ENCODE measurements at regions not wholly inside any gene's neighbourhood (a gene's known extent, or its start where the extent isn't known, plus 50 kb on each side); places are given as distances from the start of the nearest gene placed in this dataset.

GRCh38 chr11:33558097-33558496 is 142.5 kb downstream of the C11orf91 start:
- Histone ChIP-seq H3K27ac (ENCODE audit: low read depth, low read length) (no peak overlapping the region), H3K4me3 (ENCODE audit: low read depth, low read length) (no peak overlapping the region), H3K4me1 (ENCODE audit: control insufficient read depth, insufficient read depth, low read length, unreplicated experiment) (no peaks in the 10 kb centered on the region), H3K79me2 (ENCODE audit: control insufficient read depth, insufficient read depth, low read length, unreplicated experiment) (no peaks in the 10 kb centered on the region), H3K36me3 (ENCODE audit: insufficient read depth, low read length) (no peaks in the 10 kb centered on the region), H3K27me3 (ENCODE audit: insufficient read depth, low read length) (no peaks in the 10 kb centered on the region), H2AFZ (ENCODE audit: low read length, unreplicated experiment) (no peak overlapping the region)

- Histone ChIP-seq H3K27ac (ENCODE audit: low read depth, low read length) (no peak overlapping the region), H3K4me3 (ENCODE audit: low read depth, low read length) (no peak overlapping the region)
Measured at GRCh38 chr11:33557201-33557600, 143.4 kb downstream of the C11orf91 start.

GRCh38 chr11:33554219-33554618 is 146.4 kb downstream of the C11orf91 start:
- Histone ChIP-seq H3K79me2 (ENCODE audit: control insufficient read depth, insufficient read depth, low read length, unreplicated experiment) (no peaks in the 10 kb centered on the region), H3K27ac (ENCODE audit: low read depth, low read length) (no peak overlapping the region), H3K4me1 (ENCODE audit: control insufficient read depth, insufficient read depth, low read length, unreplicated experiment) (no peaks in the 10 kb centered on the region), H3K36me3 (ENCODE audit: insufficient read depth, low read length) (no peaks in the 10 kb centered on the region; the same call in 1 of the 2 replicates), H3K27me3 (ENCODE audit: insufficient read depth, low read length) (no peaks in the 10 kb centered on the region), H2AFZ (ENCODE audit: low read length, unreplicated experiment) (no peak overlapping the region), H3K4me3 (ENCODE audit: low read depth, low read length) (no peak overlapping the region)

More at GRCh38 chr11:33557201-33557600, 143.4 kb downstream of the C11orf91 start:
- Histone ChIP-seq H3K36me3 (ENCODE audit: insufficient read depth, low read length) (no peaks in the 10 kb centered on the region), H2AFZ (ENCODE audit: low read length, unreplicated experiment) (no peak overlapping the region), H3K27me3 (ENCODE audit: insufficient read depth, low read length) (no peaks in the 10 kb centered on the region), H3K4me1 (ENCODE audit: control insufficient read depth, insufficient read depth, low read length, unreplicated experiment) (no peaks in the 10 kb centered on the region), H3K79me2 (ENCODE audit: control insufficient read depth, insufficient read depth, low read length, unreplicated experiment) (no peaks in the 10 kb centered on the region)

- Histone ChIP-seq H3K4me1 (ENCODE audit: control insufficient read depth, insufficient read depth, low read length, unreplicated experiment) (no peaks in the 10 kb centered on the region), H2AFZ (ENCODE audit: low read length, unreplicated experiment) (no peak overlapping the region), H3K4me3 (ENCODE audit: low read depth, low read length) (no peak overlapping the region), H3K79me2 (ENCODE audit: control insufficient read depth, insufficient read depth, low read length, unreplicated experiment) (no peaks in the 10 kb centered on the region), H3K27me3 (ENCODE audit: insufficient read depth, low read length) (no peaks in the 10 kb centered on the region), H3K27ac (ENCODE audit: low read depth, low read length) (no peak overlapping the region), H3K36me3 (ENCODE audit: insufficient read depth, low read length) (no peaks in the 10 kb centered on the region; the same call in 1 of the 2 replicates)
Measured at GRCh38 chr11:33553486-33553885, 147.1 kb downstream of the C11orf91 start.

- H3K79me2 ChIP-seq (ENCODE audit: control insufficient read depth, insufficient read depth, low read length, unreplicated experiment) = no peaks in the 10 kb centered on the region
- no peaks in the 10 kb centered on the region for H3K4me1 ChIP-seq (ENCODE audit: control insufficient read depth, insufficient read depth, low read length, unreplicated experiment)
- no peak overlapping the region for H2AFZ ChIP-seq (ENCODE audit: low read length, unreplicated experiment)
Measured at GRCh38 chr11:33552756-33553155, 147.9 kb downstream of the C11orf91 start.

GRCh38 chr11:33551051-33551450 is 149.6 kb downstream of the C11orf91 start:
- Histone ChIP-seq H3K27me3 (ENCODE audit: insufficient read depth, low read length) (no peaks in the 10 kb centered on the region), H2AFZ (ENCODE audit: low read length, unreplicated experiment) (no peak overlapping the region), H3K27ac (ENCODE audit: low read depth, low read length) (no peak overlapping the region), H3K36me3 (ENCODE audit: insufficient read depth, low read length) (no peaks in the 10 kb centered on the region; the same call in 1 of the 2 replicates), H3K4me1 (ENCODE audit: control insufficient read depth, insufficient read depth, low read length, unreplicated experiment) (peaks cover 6% of the 10 kb centered on the region), H3K79me2 (ENCODE audit: control insufficient read depth, insufficient read depth, low read length, unreplicated experiment) (no peaks in the 10 kb centered on the region), H3K4me3 (ENCODE audit: low read depth, low read length) (no peak overlapping the region)

More at GRCh38 chr11:33552756-33553155, 147.9 kb downstream of the C11orf91 start:
- Histone ChIP-seq H3K27me3 (ENCODE audit: insufficient read depth, low read length) (no peaks in the 10 kb centered on the region), H3K4me3 (ENCODE audit: low read depth, low read length) (no peak overlapping the region), H3K36me3 (ENCODE audit: insufficient read depth, low read length) (no peaks in the 10 kb centered on the region; the same call in 1 of the 2 replicates), H3K27ac (ENCODE audit: low read depth, low read length) (no peak overlapping the region)

GRCh38 chr11:33549483-33549882 is 151.1 kb downstream of the C11orf91 start:
- no peaks in the 10 kb centered on the region; the same call in 1 of the 2 replicates for H3K36me3 ChIP-seq (ENCODE audit: insufficient read depth, low read length)
- H3K4me3 ChIP-seq (ENCODE audit: low read depth, low read length) = no peak overlapping the region

GRCh38 chr11:33545931-33546330 is 154.7 kb downstream of the C11orf91 start:
- H3K36me3 ChIP-seq (ENCODE audit: insufficient read depth, low read length) = no peaks in the 10 kb centered on the region
- H3K27me3 ChIP-seq (ENCODE audit: insufficient read depth, low read length) = no peaks in the 10 kb centered on the region
- H3K79me2 ChIP-seq (ENCODE audit: control insufficient read depth, insufficient read depth, low read length, unreplicated experiment) = no peaks in the 10 kb centered on the region

More at GRCh38 chr11:33549483-33549882, 151.1 kb downstream of the C11orf91 start:
- Histone ChIP-seq H3K4me1 (ENCODE audit: control insufficient read depth, insufficient read depth, low read length, unreplicated experiment) (peaks cover 19% of the 10 kb centered on the region), H3K27ac (ENCODE audit: low read depth, low read length) (no peak overlapping the region), H3K79me2 (ENCODE audit: control insufficient read depth, insufficient read depth, low read length, unreplicated experiment) (no peaks in the 10 kb centered on the region), H3K27me3 (ENCODE audit: insufficient read depth, low read length) (no peaks in the 10 kb centered on the region), H2AFZ (ENCODE audit: low read length, unreplicated experiment) (no peak overlapping the region)

GRCh38 chr11:33544593-33545373 is 155.8 kb downstream of the C11orf91 start:
- no peak overlapping the region for H2AFZ ChIP-seq (ENCODE audit: low read length, unreplicated experiment)
- H3K27me3 ChIP-seq (ENCODE audit: insufficient read depth, low read length) = no peaks in the 10 kb centered on the region
- H3K4me1 ChIP-seq (ENCODE audit: control insufficient read depth, insufficient read depth, low read length, unreplicated experiment) = peaks cover 22% of the 10 kb centered on the region
- no peak overlapping the region for H3K4me3 ChIP-seq (ENCODE audit: low read depth, low read length)
- H3K27ac ChIP-seq (ENCODE audit: low read depth, low read length) = no peak overlapping the region
- H3K36me3 ChIP-seq (ENCODE audit: insufficient read depth, low read length) = no peaks in the 10 kb centered on the region
- no peaks in the 10 kb centered on the region for H3K79me2 ChIP-seq (ENCODE audit: control insufficient read depth, insufficient read depth, low read length, unreplicated experiment)

More at GRCh38 chr11:33545931-33546330, 154.7 kb downstream of the C11orf91 start:
- Histone ChIP-seq H3K27ac (ENCODE audit: low read depth, low read length) (0 out of 2 replicates have a peak overlapping the region, but pooled peaks have one; percentile 6), H2AFZ (ENCODE audit: low read length, unreplicated experiment) (no peak overlapping the region), H3K4me1 (ENCODE audit: control insufficient read depth, insufficient read depth, low read length, unreplicated experiment) (peaks cover 22% of the 10 kb centered on the region), H3K4me3 (ENCODE audit: low read depth, low read length) (no peak overlapping the region)

- no peak overlapping the region for H3K27ac ChIP-seq (ENCODE audit: low read depth, low read length)
- H2AFZ ChIP-seq (ENCODE audit: low read length, unreplicated experiment) = no peak overlapping the region
- peaks cover 22% of the 10 kb centered on the region for H3K4me1 ChIP-seq (ENCODE audit: control insufficient read depth, insufficient read depth, low read length, unreplicated experiment)
- no peaks in the 10 kb centered on the region for H3K27me3 ChIP-seq (ENCODE audit: insufficient read depth, low read length)
- no peaks in the 10 kb centered on the region for H3K79me2 ChIP-seq (ENCODE audit: control insufficient read depth, insufficient read depth, low read length, unreplicated experiment)
- H3K36me3 ChIP-seq (ENCODE audit: insufficient read depth, low read length) = no peaks in the 10 kb centered on the region
- H3K4me3 ChIP-seq (ENCODE audit: low read depth, low read length) = no peak overlapping the region
Measured at GRCh38 chr11:33543823-33544222, 156.8 kb downstream of the C11orf91 start.

GRCh38 chr11:33542921-33543320 is 157.7 kb downstream of the C11orf91 start:
- H3K79me2 ChIP-seq (ENCODE audit: control insufficient read depth, insufficient read depth, low read length, unreplicated experiment) = no peaks in the 10 kb centered on the region
- H3K27ac ChIP-seq (ENCODE audit: low read depth, low read length) = no peak overlapping the region

More at GRCh38 chr11:33542921-33543320, 157.7 kb downstream of the C11orf91 start:
- Histone ChIP-seq H3K4me1 (ENCODE audit: control insufficient read depth, insufficient read depth, low read length, unreplicated experiment) (peaks cover 22% of the 10 kb centered on the region), H2AFZ (ENCODE audit: low read length, unreplicated experiment) (no peak overlapping the region), H3K27me3 (ENCODE audit: insufficient read depth, low read length) (no peaks in the 10 kb centered on the region), H3K4me3 (ENCODE audit: low read depth, low read length) (no peak overlapping the region), H3K36me3 (ENCODE audit: insufficient read depth, low read length) (no peaks in the 10 kb centered on the region)

Data from ACC112 (cell line).